ENCODE measurements at regions not wholly inside any gene's neighbourhood (a gene's known extent, or its start where the extent isn't known, plus 50 kb on each side); places are given as distances from the start of the nearest gene placed in this dataset.

DNA sequence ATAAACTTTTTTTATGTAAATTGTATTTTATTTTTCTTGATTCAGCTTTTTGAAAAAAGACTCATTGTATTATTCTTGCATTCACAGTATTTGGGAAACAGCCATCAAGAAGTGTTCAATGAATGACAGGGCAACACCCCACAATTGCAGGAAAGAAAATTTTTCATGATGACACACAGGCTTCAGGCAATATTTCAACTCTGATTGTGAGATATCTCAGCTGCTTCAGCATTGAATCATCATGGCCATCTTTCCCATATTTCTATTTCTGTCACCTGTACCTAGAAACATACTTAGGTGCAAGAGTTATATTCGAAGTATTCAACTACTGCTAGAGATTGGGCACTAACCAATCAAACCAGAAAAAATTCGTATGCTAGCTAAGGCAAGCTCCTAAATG, 446.0 kb downstream of the ISL1 start:
- DNase-seq (ENCODE audit: low read depth) = no peak
- H3K4me3 ChIP-seq (ENCODE audit: low read length) = no peak overlapping the region
- TF ChIP-seq, protein P1, sequence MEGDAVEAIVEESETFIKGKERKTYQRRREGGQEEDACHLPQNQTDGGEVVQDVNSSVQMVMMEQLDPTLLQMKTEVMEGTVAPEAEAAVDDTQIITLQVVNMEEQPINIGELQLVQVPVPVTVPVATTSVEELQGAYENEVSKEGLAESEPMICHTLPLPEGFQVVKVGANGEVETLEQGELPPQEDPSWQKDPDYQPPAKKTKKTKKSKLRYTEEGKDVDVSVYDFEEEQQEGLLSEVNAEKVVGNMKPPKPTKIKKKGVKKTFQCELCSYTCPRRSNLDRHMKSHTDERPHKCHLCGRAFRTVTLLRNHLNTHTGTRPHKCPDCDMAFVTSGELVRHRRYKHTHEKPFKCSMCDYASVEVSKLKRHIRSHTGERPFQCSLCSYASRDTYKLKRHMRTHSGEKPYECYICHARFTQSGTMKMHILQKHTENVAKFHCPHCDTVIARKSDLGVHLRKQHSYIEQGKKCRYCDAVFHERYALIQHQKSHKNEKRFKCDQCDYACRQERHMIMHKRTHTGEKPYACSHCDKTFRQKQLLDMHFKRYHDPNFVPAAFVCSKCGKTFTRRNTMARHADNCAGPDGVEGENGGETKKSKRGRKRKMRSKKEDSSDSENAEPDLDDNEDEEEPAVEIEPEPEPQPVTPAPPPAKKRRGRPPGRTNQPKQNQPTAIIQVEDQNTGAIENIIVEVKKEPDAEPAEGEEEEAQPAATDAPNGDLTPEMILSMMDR (conservative IDR thresholded peaks at IDR 0.05; ENCODE audit: low read depth, low read length) = no peak

DNA sequence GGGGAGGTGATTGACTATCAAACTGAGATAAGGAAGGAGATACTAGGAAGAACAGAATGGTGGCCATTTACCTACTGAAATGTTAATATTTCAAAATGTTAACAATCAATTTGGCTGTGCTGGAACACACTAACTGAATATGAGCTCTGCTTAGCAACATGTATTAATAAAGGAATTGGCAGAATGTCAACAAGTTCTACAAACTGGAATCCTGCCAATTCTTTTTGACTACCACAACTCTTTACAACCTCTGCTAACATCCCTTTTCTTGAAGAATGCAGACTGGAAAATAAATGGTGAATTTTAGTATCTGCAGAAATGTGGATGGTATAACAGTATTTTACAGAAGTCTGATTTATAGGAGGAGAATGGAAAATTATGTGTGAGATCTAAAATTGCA, 446.4 kb downstream of the ISL1 start:
- H3K4me3 ChIP-seq (ENCODE audit: low read length) = no peak overlapping the region
- TF ChIP-seq, protein P1 (conservative IDR thresholded peaks at IDR 0.05; ENCODE audit: low read depth, low read length) = no peak
- peak; percentile 46 for DNase-seq (ENCODE audit: low read depth)

DNA sequence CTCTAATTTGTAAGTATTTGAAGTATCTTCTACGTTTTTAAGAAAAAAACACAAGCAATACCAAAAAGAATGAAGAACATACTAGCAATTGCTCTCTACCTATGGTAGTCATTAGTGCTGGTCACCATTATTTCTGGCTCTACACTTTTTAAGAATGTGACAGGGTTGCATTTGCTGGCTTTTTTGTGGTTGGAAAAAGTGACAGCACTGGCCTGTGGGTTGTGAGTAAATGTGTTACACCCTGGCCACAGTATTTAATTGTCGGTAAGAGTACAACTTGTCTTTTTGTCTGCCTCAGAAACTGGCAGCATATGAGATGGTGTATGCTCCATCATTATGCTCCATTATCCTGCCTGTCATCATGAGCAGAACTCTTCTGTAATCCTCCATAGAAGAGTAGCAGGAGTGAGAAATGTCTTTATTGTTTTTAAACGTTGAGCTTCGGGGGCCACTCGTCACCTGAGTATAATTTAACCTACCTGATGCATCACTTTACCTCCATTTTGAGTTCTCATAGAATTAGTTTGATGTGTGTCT, 449.8 kb downstream of the ISL1 start:
- TF ChIP-seq, protein P1 (conservative IDR thresholded peaks at IDR 0.05; ENCODE audit: low read depth, low read length) = no peak
- no peak for DNase-seq (ENCODE audit: low read depth)
- no peak overlapping the region for H3K4me3 ChIP-seq (ENCODE audit: low read length)

DNA sequence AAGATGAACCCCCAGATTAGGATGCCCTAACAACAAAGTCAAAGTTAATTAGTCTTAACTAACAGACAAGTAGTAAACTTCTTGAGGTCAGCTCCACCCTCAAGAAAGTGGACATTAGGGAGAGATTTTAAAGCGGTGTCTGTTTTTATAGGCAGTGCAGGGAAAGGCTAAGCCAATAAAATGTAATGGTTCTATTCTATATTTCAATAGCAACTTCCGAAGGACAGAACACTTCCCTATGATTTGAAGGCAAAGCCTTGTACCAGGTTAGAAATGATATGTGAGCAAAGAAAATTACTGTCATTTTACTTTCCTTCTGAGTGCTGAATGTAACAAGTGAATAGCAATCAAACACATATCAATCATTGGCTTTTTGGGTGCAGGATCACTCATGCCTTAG, 455.2 kb downstream of the ISL1 start:
- TF ChIP-seq, protein P1 (conservative IDR thresholded peaks at IDR 0.05; ENCODE audit: low read depth, low read length) = no peak
- no peak for DNase-seq (ENCODE audit: low read depth)
- H3K4me3 ChIP-seq (ENCODE audit: low read length) = no peak overlapping the region

DNA sequence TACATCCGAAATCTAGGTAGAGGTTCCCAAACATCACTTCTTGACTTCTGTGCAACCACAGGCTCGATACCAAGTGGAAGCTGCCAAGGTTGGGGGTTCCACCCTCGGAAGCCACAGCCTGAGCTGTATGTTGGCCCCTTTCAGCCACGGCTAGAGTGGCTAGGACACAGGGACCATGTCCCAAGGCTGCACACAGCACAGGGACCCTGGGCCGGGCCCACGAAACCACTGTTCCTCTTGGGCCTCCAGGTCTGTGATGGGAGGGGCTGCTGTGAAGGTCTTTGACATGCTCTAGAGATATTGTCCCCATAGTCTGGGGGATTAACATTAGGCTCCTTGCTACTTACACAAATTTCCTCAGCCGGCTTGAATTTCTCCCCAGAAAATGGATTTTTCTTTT, 460.6 kb downstream of the ISL1 start:
- TF ChIP-seq, protein P1 (conservative IDR thresholded peaks at IDR 0.05; ENCODE audit: low read depth, low read length) = no peak
- H3K4me3 ChIP-seq (ENCODE audit: low read length) = no peak overlapping the region
- no peak for DNase-seq (ENCODE audit: low read depth)

DNA sequence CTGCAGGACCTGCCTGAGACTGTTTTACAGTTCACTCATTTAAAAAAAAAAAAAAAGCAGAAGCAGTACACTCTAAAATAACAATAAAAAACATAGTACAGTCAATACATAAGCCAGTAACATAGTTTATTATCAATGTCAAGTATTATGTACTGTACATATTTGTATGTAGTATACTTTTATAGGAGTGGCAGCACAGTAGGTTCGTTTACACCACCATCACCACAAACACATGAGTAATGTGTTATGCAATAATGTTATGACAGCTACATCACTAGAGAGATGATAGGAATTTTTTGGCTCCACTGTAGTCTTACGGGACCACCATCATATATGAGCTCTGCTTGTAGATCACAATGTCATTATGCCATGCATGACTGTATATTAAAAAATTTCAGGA, 462.8 kb downstream of the ISL1 start:
- no peak overlapping the region for H3K4me3 ChIP-seq (ENCODE audit: low read length)
- no peak for DNase-seq (ENCODE audit: low read depth)

DNA sequence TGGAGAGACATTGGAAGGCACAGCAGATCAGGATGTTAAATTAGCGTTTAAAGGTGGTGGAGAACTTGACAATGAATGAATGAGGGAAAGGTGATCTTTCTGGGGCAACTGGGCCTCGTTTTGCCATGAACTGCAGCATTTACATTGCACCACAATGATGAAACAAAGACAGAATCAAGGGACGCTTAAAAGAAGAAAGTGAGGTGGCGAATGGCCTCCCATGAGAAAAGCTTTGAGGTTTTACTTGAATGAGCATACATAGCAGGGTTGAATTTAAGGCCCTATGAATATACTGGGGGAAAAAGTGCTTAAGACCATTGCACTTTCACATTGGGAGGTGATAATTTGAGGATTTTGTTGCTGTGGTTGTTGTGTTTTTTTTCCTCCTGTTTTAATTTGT, 476.4 kb downstream of the ISL1 start:
- no peak overlapping the region for H3K4me3 ChIP-seq (ENCODE audit: low read length)
- TF ChIP-seq, protein P1 (conservative IDR thresholded peaks at IDR 0.05; ENCODE audit: low read depth, low read length) = no peak
- no peak for DNase-seq (ENCODE audit: low read depth)

More for the DNA sequence above, 462.8 kb downstream of the ISL1 start:
- TF ChIP-seq, protein P1 (conservative IDR thresholded peaks at IDR 0.05; ENCODE audit: low read depth, low read length) = no peak

All from retinal pigment epithelial cell (primary cell).